ENCODE measurements at regions not wholly inside any gene's neighbourhood (a gene's known extent, or its start where the extent isn't known, plus 50 kb on each side); places are given as distances from the start of the nearest gene placed in this dataset.

DNA sequence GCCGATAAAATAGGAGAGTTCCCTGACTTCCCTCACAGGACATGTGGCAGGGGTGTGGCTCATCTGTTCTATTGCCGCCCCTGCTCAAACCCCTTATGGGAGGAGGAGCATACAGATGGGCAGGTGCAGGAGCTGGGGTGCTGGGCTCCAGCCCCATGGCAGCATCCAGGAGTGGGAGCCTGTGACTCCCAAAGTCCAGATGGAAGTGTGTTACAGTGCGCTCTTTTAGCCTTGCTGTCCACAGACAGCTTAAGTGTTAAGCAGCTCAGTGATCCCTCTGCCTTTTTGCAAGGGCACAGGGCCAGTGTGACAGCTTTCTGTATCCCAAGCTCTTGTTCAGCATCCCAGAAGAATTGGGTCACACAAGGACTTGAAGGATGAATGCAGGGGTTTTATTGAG is 212.3 kb upstream of the MYLIP start:
- 87% methylated on average over 3 of the region's 3 CpGs for WGBS (ENCODE audit: missing lambda C conversion rate)
- CTCF ChIA-PET, result no interaction called here
- no peak overlapping the region for H3K4me2 ChIP-seq
- no peak overlapping the region for H3K27ac ChIP-seq
- POLR2A ChIA-PET, result no interaction called here
- DNase-seq (ENCODE audit: low read depth in 1 of 2, low spot score in 1 of 2) (no peak), ATAC-seq (no peak), FAIRE-seq (no peak)
- no peaks in the 10 kb centered on the region for H3K4me1 ChIP-seq
- H3K9me3 ChIP-seq, result no peaks in the 10 kb centered on the region
- no peak overlapping the region for H3K4me3 ChIP-seq
- TF ChIP-seq, protein P1, sequence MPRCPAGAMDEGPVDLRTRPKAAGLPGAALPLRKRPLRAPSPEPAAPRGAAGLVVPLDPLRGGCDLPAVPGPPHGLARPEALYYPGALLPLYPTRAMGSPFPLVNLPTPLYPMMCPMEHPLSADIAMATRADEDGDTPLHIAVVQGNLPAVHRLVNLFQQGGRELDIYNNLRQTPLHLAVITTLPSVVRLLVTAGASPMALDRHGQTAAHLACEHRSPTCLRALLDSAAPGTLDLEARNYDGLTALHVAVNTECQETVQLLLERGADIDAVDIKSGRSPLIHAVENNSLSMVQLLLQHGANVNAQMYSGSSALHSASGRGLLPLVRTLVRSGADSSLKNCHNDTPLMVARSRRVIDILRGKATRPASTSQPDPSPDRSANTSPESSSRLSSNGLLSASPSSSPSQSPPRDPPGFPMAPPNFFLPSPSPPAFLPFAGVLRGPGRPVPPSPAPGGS (IDR thresholded peaks at IDR 0.05), result no peak
- TF ChIP-seq GATA3 (IDR thresholded peaks at IDR 0.05; ENCODE audit: borderline replicate concordance), result no peak
- TF ChIP-seq CBX2 (IDR thresholded peaks at IDR 0.05; ENCODE audit: borderline replicate concordance, low read depth), result no peak
- no peak for TF ChIP-seq FOSL2 (IDR thresholded peaks at IDR 0.05)
- no peak for TF ChIP-seq FOSL2 (CRISPR knock-in tag; IDR thresholded peaks at IDR 0.05)
- no peak for TF ChIP-seq RARB (CRISPR knock-in tag; IDR thresholded peaks at IDR 0.05)
- no peak for TF ChIP-seq TFCP2L1 (CRISPR knock-in tag; IDR thresholded peaks at IDR 0.05)
- TF ChIP-seq POLR2AphosphoS2 (conservative IDR thresholded peaks at IDR 0.05; ENCODE audit: low read length), result no peak
- no peak for TF ChIP-seq PBX3 (IDR thresholded peaks at IDR 0.05)
- no peak for TF ChIP-seq SMC3 (IDR thresholded peaks at IDR 0.05)
- TF ChIP-seq FOSB (CRISPR knock-in tag; IDR thresholded peaks at IDR 0.05), result no peak
- no peak for TF ChIP-seq CHD4 (IDR thresholded peaks at IDR 0.05; ENCODE audit: borderline replicate concordance)
- TF ChIP-seq HEYL (CRISPR knock-in tag; IDR thresholded peaks at IDR 0.05), result no peak
- TF ChIP-seq KDM5A (IDR thresholded peaks at IDR 0.05), result no peak
- no peak for TF ChIP-seq MAFK (IDR thresholded peaks at IDR 0.05; ENCODE audit: partially characterized antibody)
- TF ChIP-seq CHD2 (IDR thresholded peaks at IDR 0.05; ENCODE audit: low read length, partially characterized antibody), result no peak
- TF ChIP-seq NR3C1 (IDR thresholded peaks at IDR 0.05), result no peak
- no peak for TF ChIP-seq FOXS1 (CRISPR knock-in tag; IDR thresholded peaks at IDR 0.05)
- no peak for TF ChIP-seq ZFP36 (IDR thresholded peaks at IDR 0.05; ENCODE audit: borderline replicate concordance, partially characterized antibody)

- FAIRE-seq (no peak), DNase-seq (ENCODE audit: low read depth in 1 of 2, low spot score in 1 of 2) (no peak)
Measured at GRCh38 chr6:15915508-15916178, 213.2 kb upstream of the MYLIP start.

More at GRCh38 chr6:15915508-15916178, 213.2 kb upstream of the MYLIP start:
- ChIA-PET CTCF (no interaction called here), POLR2A (no interaction called here)
- H3K4me1 ChIP-seq, result no peaks in the 10 kb centered on the region
- WGBS (ENCODE audit: missing lambda C conversion rate), result 78% methylated on average over 7 of the region's 8 CpGs
- no peak for TF ChIP-seq ZC3H11A (IDR thresholded peaks at IDR 0.05)
- TF ChIP-seq MYC (IDR thresholded peaks at IDR 0.05; ENCODE audit: borderline replicate concordance, low read length), result no peak
- no peak for TF ChIP-seq ATOH8 (CRISPR knock-in tag; IDR thresholded peaks at IDR 0.05; ENCODE audit: low read depth)
- no peak for TF ChIP-seq SMC3 (IDR thresholded peaks at IDR 0.05)
- no peak for TF ChIP-seq CBX8 (IDR thresholded peaks at IDR 0.05)
- no peak for TF ChIP-seq NFE2L2 (conservative IDR thresholded peaks at IDR 0.05; ENCODE audit: low read length)
- no peak for TF ChIP-seq POLR2A (IDR thresholded peaks at IDR 0.05; ENCODE audit: low read length)
- TF ChIP-seq, protein P2, sequence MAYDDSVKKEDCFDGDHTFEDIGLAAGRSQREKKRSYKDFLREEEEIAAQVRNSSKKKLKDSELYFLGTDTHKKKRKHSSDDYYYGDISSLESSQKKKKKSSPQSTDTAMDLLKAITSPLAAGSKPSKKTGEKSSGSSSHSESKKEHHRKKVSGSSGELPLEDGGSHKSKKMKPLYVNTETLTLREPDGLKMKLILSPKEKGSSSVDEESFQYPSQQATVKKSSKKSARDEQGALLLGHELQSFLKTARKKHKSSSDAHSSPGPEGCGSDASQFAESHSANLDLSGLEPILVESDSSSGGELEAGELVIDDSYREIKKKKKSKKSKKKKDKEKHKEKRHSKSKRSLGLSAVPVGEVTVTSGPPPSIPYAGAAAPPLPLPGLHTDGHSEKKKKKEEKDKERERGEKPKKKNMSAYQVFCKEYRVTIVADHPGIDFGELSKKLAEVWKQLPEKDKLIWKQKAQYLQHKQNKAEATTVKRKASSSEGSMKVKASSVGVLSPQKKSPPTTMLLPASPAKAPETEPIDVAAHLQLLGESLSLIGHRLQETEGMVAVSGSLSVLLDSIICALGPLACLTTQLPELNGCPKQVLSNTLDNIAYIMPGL (CRISPR knock-in tag; IDR thresholded peaks at IDR 0.05; ENCODE audit: borderline replicate concordance), result no peak
- TF ChIP-seq HOXB5 (CRISPR knock-in tag; IDR thresholded peaks at IDR 0.05), result no peak
- TF ChIP-seq RCOR1 (IDR thresholded peaks at IDR 0.05; ENCODE audit: low read depth, low read length), result no peak
- TF ChIP-seq SREBF2 (IDR thresholded peaks at IDR 0.05), result no peak
- no peak for TF ChIP-seq ZSCAN20 (CRISPR knock-in tag; IDR thresholded peaks at IDR 0.05)
- TF ChIP-seq, protein P3, sequence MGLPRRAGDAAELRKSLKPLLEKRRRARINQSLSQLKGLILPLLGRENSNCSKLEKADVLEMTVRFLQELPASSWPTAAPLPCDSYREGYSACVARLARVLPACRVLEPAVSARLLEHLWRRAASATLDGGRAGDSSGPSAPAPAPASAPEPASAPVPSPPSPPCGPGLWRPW (IDR thresholded peaks at IDR 0.05), result no peak
- H3K4me2 ChIP-seq, result no peak overlapping the region
- H3K9me3 ChIP-seq, result no peaks in the 10 kb centered on the region
- no peak for ATAC-seq
- no peak overlapping the region for H3K27ac ChIP-seq
- H3K4me3 ChIP-seq, result no peak overlapping the region

Data from A549 (cell line).